ENCODE measurements at regions not wholly inside any gene's neighbourhood (a gene's known extent, or its start where the extent isn't known, plus 50 kb on each side); places are given as distances from the start of the nearest gene placed in this dataset.
"Not testable (repeated sequence)": the region's sequence is repeated elsewhere in the genome, so short reads cannot be mapped to it uniquely, and the experiment has no call there.

- no peak for DNase-seq
Observed at GRCh38 chr14:29392287-29392686, 535.4 kb downstream of the PRKD1 start.

- no peak for DNase-seq
Observed at GRCh38 chr14:29403091-29403490, 524.6 kb downstream of the PRKD1 start.

GRCh38 chr14:29410581-29410980 is 517.1 kb downstream of the PRKD1 start:
- DNase-seq: no peak

- DNase-seq: not testable (repeated sequence)
Observed at GRCh38 chr14:29414931-29415330, 512.7 kb downstream of the PRKD1 start.

- no peak for DNase-seq
Observed at GRCh38 chr14:29419736-29420135, 507.9 kb downstream of the PRKD1 start.

GRCh38 chr14:29421156-29421728 is 506.4 kb downstream of the PRKD1 start:
- DNase-seq: no peak

- DNase-seq: no peak
Observed at GRCh38 chr14:29425705-29426482, 501.8 kb downstream of the PRKD1 start.

GRCh38 chr14:29442696-29443095 is 485.0 kb downstream of the PRKD1 start:
- no peak for DNase-seq

- DNase-seq: no peak
Observed at GRCh38 chr14:29444216-29444615, 483.4 kb downstream of the PRKD1 start.

GRCh38 chr14:29444805-29445204 is 482.8 kb downstream of the PRKD1 start:
- DNase-seq: no peak

GRCh38 chr14:29446971-29447370 is 480.7 kb downstream of the PRKD1 start:
- no peak for DNase-seq

GRCh38 chr14:29451941-29452340 is 475.7 kb downstream of the PRKD1 start:
- DNase-seq: no peak

GRCh38 chr14:29453045-29453444 is 474.6 kb downstream of the PRKD1 start:
- peak; percentile 13 for DNase-seq

GRCh38 chr14:29454026-29454693 is 473.5 kb downstream of the PRKD1 start:
- DNase-seq: no peak

- DNase-seq: no peak
Observed at GRCh38 chr14:29458547-29458946, 469.1 kb downstream of the PRKD1 start.

GRCh38 chr14:29459531-29459930 is 468.1 kb downstream of the PRKD1 start:
- no peak for DNase-seq

- DNase-seq: no peak
Observed at GRCh38 chr14:29459969-29460560, 467.6 kb downstream of the PRKD1 start.

GRCh38 chr14:29461101-29461500 is 466.5 kb downstream of the PRKD1 start:
- DNase-seq: no peak

- no peak for DNase-seq
Observed at GRCh38 chr14:29461506-29461905, 466.1 kb downstream of the PRKD1 start.

- DNase-seq: no peak
Observed at GRCh38 chr14:29462321-29462720, 465.3 kb downstream of the PRKD1 start.

GRCh38 chr14:29462772-29463171 is 464.9 kb downstream of the PRKD1 start:
- no peak for DNase-seq

GRCh38 chr14:29463727-29464395 is 463.8 kb downstream of the PRKD1 start:
- no peak for DNase-seq

- no peak for DNase-seq
Observed at GRCh38 chr14:29465095-29465494, 462.6 kb downstream of the PRKD1 start.

Measured in NCI-H345 (cell line).